IMR-90 (cell line): ENCODE measurements at regions not wholly inside any gene's neighbourhood (a gene's known extent, or its start where the extent isn't known, plus 50 kb on each side); places are given as distances from the start of the nearest gene placed in this dataset.

Experiments used
- BHLHE40 ChIP-seq: fragments of 150-350 bp; IDR thresholded peaks from 2 replicates; pipeline ENCODE4 v1.6.1; 2016; ENCODE audit warnings: mild to moderate bottlenecking, low read depth, low read length
- CEBPB ChIP-seq: IDR thresholded peaks from 2 replicates; pipeline ENCODE4 v1.6.1; 2012; ENCODE audit warnings: low read depth, low read length, improper control_type of control experiment
- CHD1 ChIP-seq: IDR thresholded peaks from 2 replicates; pipeline ENCODE4 v1.6.1; 2012; ENCODE audit warnings: low read depth, low read length, improper control_type of control experiment
- ELK1 ChIP-seq: fragments of 150-350 bp; IDR thresholded peaks from 2 replicates; pipeline ENCODE4 v1.6.1; 2016; ENCODE audit warnings: low read depth, mild to moderate bottlenecking, low read length, moderate library complexity, borderline replicate concordance
- FOS ChIP-seq: fragments of 150-350 bp; IDR thresholded peaks from 2 replicates; pipeline ENCODE4 v1.6.1; 2016; ENCODE audit warnings: low read depth, low read length
- MAFK ChIP-seq: IDR thresholded peaks from 2 replicates; pipeline ENCODE4 v1.6.1; 2012; ENCODE audit warnings: low read depth, low read length, improper control_type of control experiment
- MAZ ChIP-seq: IDR thresholded peaks from 2 replicates; pipeline ENCODE4 v1.6.1; 2012; ENCODE audit warnings: low read depth, mild to moderate bottlenecking, low read length, improper control_type of control experiment, moderate library complexity, borderline replicate concordance
- MXI1 ChIP-seq: IDR thresholded peaks from 2 replicates; pipeline ENCODE4 v1.6.1; 2012; ENCODE audit warnings: low read depth, mild to moderate bottlenecking, low read length, moderate library complexity, borderline replicate concordance
- POLR2A ChIP-seq: IDR thresholded peaks from 2 replicates; pipeline ENCODE4 v1.6.1; 2012; ENCODE audit warnings: mild to moderate bottlenecking, low read depth, low read length
- TF ChIP-seq, protein P1 (sequence below): conservative IDR thresholded peaks from 2 replicates; pipeline ENCODE4 v1.5.1; 2012; ENCODE audit warnings: mild to moderate bottlenecking, low read depth, low read length, improper control_type of control experiment

DNA sequence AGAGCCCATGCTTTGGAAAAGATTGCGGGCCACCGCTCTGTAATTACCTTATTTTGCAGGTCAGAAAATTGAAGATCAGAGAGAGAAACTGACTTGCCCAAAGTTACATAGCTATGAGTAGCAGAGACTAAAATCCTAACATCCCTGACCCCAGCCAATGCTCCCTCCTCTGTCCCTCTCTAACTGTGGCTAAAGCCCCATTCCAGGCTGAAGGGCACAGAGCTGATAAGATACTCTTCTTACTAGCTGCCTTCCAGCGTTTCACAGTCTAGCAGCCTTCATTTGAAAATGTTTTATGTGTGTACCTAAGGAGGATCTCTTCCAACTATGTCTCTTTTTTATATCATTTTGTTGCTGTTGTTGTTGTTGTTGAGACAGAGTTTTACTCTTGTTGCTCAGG lies 81.4 kb upstream of the LRATD1 start:
- TF ChIP-seq, protein P1, sequence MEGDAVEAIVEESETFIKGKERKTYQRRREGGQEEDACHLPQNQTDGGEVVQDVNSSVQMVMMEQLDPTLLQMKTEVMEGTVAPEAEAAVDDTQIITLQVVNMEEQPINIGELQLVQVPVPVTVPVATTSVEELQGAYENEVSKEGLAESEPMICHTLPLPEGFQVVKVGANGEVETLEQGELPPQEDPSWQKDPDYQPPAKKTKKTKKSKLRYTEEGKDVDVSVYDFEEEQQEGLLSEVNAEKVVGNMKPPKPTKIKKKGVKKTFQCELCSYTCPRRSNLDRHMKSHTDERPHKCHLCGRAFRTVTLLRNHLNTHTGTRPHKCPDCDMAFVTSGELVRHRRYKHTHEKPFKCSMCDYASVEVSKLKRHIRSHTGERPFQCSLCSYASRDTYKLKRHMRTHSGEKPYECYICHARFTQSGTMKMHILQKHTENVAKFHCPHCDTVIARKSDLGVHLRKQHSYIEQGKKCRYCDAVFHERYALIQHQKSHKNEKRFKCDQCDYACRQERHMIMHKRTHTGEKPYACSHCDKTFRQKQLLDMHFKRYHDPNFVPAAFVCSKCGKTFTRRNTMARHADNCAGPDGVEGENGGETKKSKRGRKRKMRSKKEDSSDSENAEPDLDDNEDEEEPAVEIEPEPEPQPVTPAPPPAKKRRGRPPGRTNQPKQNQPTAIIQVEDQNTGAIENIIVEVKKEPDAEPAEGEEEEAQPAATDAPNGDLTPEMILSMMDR = no peak
- TF ChIP-seq POLR2A (no peak), ELK1 (no peak), CEBPB (no peak), BHLHE40 (no peak), MXI1 (no peak), FOS (no peak), MAFK (no peak), MAZ (no peak), CHD1 (no peak)
